Activated T-cell treated with anti-CD3 and anti-CD28 coated beads, Interleukin-2, amount 50 U/mL, for 4 hours (primary cell): ENCODE measurements at regions not wholly inside any gene's neighbourhood (a gene's known extent, or its start where the extent isn't known, plus 50 kb on each side); places are given as distances from the start of the nearest gene placed in this dataset.
"Not testable (repeated sequence)": the region's sequence is repeated elsewhere in the genome, so short reads cannot be mapped to it uniquely, and the experiment has no call there.

Experiments used
- ATAC-seq, 2 donors: fragments of 200-7000 bp; cut with Tn5 transposase; one replicate each; pipeline ENCODE4 v1.10.0; 2021
- DNase-seq: peaks from one replicate; pipeline ENCODE4 v3.0.0-alpha.2; 2020
- H3K27me3 Mint-ChIP-seq: one replicate; pipeline ENCODE4 v1.8.0; 2021; ENCODE audit warnings: low read depth, mixed read lengths
- H3K36me3 Mint-ChIP-seq: one replicate; pipeline ENCODE4 v1.8.0; 2022; ENCODE audit warnings: mixed read lengths; ENCODE audit not compliant: insufficient read depth
- H3K4me1 Mint-ChIP-seq: one replicate; pipeline ENCODE4 v1.8.0; 2021; ENCODE audit warnings: low read depth, mixed read lengths
- H3K4me3 Mint-ChIP-seq: one replicate; pipeline ENCODE4 v1.8.0; 2021; ENCODE audit warnings: mild to moderate bottlenecking, moderate library complexity, mixed read lengths
- H3K9me3 Mint-ChIP-seq: one replicate; pipeline ENCODE4 v1.8.0; 2021; ENCODE audit warnings: mixed read lengths

GRCh38 chr13:103935117-103935516, 868.9 kb upstream of the SLC10A2 start:
- H3K9me3 Mint-ChIP-seq = peaks cover 11% of the 10 kb centered on the region
- H3K4me1 Mint-ChIP-seq = no peaks in the 10 kb centered on the region
- H3K36me3 Mint-ChIP-seq = no peaks in the 10 kb centered on the region
- ATAC-seq (no peak), DNase-seq (no peak)
- no peak overlapping the region for H3K4me3 Mint-ChIP-seq
- no peaks in the 10 kb centered on the region for H3K27me3 Mint-ChIP-seq

- H3K27me3 Mint-ChIP-seq = no peaks in the 10 kb centered on the region
- no peaks in the 10 kb centered on the region for H3K36me3 Mint-ChIP-seq
- no peaks in the 10 kb centered on the region for H3K4me1 Mint-ChIP-seq
- no peak for ATAC-seq
- H3K9me3 Mint-ChIP-seq = peaks cover 11% of the 10 kb centered on the region
- no peak overlapping the region for H3K4me3 Mint-ChIP-seq
- no peak for DNase-seq
Measured at GRCh38 chr13:103931885-103932284, 865.7 kb upstream of the SLC10A2 start.

- Mint-ChIP-seq H3K27me3 (no peaks in the 10 kb centered on the region), H3K9me3 (peaks cover 11% of the 10 kb centered on the region), H3K4me3 (no peak overlapping the region), H3K4me1 (no peaks in the 10 kb centered on the region), H3K36me3 (no peaks in the 10 kb centered on the region)
- ATAC-seq (no peak), DNase-seq (no peak)
Measured at GRCh38 chr13:103931331-103931845, 865.2 kb upstream of the SLC10A2 start.

GRCh38 chr13:103926118-103926517, 859.9 kb upstream of the SLC10A2 start:
- peaks cover 11% of the 10 kb centered on the region for H3K9me3 Mint-ChIP-seq
- no peaks in the 10 kb centered on the region for H3K27me3 Mint-ChIP-seq
- no peak overlapping the region for H3K4me3 Mint-ChIP-seq
- H3K36me3 Mint-ChIP-seq = no peaks in the 10 kb centered on the region
- no peaks in the 10 kb centered on the region for H3K4me1 Mint-ChIP-seq
- ATAC-seq (no peak), DNase-seq (no peak)

- Mint-ChIP-seq H3K9me3 (no peaks in the 10 kb centered on the region), H3K27me3 (no peaks in the 10 kb centered on the region), H3K4me3 (no peak overlapping the region), H3K36me3 (no peaks in the 10 kb centered on the region), H3K4me1 (no peaks in the 10 kb centered on the region)
- no peak for ATAC-seq
- DNase-seq = no peak
Measured at GRCh38 chr13:103908911-103909310, 842.7 kb upstream of the SLC10A2 start.

DNA sequence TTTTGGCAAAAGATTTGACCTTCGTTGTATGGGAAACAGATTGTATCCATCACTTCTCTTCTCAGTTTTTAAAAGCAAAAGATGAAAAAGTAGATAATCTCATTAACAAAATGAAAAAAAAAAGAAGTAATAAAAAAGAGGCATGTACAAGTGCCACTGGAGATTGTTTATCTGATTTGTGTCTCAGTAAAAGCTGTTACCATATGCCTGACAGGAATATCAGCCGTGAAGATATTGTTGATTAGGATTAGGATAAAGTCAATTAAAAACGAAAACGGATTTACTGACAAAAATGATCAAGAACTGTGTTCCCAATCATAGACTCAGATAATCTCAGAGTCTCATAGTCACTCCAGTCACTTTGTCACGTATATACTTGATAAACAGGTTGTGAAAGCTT, 842.1 kb upstream of the SLC10A2 start:
- Mint-ChIP-seq H3K9me3 (no peaks in the 10 kb centered on the region), H3K4me3 (no peak overlapping the region), H3K36me3 (no peaks in the 10 kb centered on the region), H3K27me3 (no peaks in the 10 kb centered on the region), H3K4me1 (no peaks in the 10 kb centered on the region)
- ATAC-seq (no peak), DNase-seq (no peak)

GRCh38 chr13:103903790-103904189, 837.6 kb upstream of the SLC10A2 start:
- H3K4me3 Mint-ChIP-seq = no peak overlapping the region
- no peaks in the 10 kb centered on the region for H3K4me1 Mint-ChIP-seq
- peaks cover 3% of the 10 kb centered on the region for H3K9me3 Mint-ChIP-seq
- H3K27me3 Mint-ChIP-seq = no peaks in the 10 kb centered on the region
- no peaks in the 10 kb centered on the region for H3K36me3 Mint-ChIP-seq
- no peak for ATAC-seq
- DNase-seq = no peak

DNA sequence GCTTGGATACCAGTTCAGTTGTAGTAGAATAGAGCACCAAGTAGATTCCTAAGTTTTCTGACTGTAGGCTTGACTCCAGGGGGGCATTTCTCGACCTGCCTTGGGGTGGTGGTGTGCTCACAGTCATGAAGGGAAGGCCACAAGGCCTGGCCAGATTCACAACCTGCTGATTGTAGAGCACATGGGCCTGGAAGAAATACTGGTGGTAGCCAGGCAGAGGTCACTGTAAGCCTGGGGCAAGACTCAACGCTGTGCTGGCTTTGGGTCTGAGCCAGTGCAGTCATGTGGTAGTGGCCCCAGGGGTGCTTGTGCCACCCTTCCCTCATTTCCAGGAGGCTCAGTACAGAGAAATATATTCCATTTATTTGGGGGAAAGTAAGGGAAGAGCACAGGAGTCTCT, 832.3 kb upstream of the SLC10A2 start:
- Mint-ChIP-seq H3K36me3 (no peaks in the 10 kb centered on the region), H3K9me3 (peaks cover 3% of the 10 kb centered on the region), H3K4me3 (no peak overlapping the region), H3K4me1 (no peaks in the 10 kb centered on the region), H3K27me3 (no peaks in the 10 kb centered on the region)
- no peak for ATAC-seq
- DNase-seq = no peak

- Mint-ChIP-seq H3K4me3 (no peak overlapping the region), H3K36me3 (no peaks in the 10 kb centered on the region), H3K9me3 (peaks cover 3% of the 10 kb centered on the region), H3K27me3 (no peaks in the 10 kb centered on the region), H3K4me1 (no peaks in the 10 kb centered on the region)
- DNase-seq (no peak), ATAC-seq (no peak)
Measured at GRCh38 chr13:103895835-103896531, 829.8 kb upstream of the SLC10A2 start.

DNA sequence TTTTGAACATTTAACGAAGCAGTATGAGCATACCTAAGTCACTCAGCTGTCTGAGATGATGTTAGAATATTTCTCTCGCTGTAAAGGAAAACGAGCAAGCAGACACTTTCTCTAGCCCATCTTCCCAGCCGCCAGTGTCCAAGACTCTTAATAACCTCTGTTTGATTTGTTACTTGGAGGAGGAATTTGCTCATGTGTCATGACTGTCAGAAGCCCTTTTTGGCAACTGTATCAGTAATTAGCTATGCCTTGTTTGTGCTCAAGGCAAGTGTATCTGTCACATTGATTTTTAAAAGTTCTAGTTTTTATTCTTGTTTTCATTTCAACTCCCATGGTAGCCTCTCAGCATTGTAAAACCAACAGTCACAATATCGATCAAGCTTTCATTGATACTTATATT, 828.4 kb upstream of the SLC10A2 start:
- peaks cover 3% of the 10 kb centered on the region for H3K9me3 Mint-ChIP-seq
- no peaks in the 10 kb centered on the region for H3K27me3 Mint-ChIP-seq
- H3K4me1 Mint-ChIP-seq = no peaks in the 10 kb centered on the region
- no peak for ATAC-seq
- H3K4me3 Mint-ChIP-seq = no peak overlapping the region
- H3K36me3 Mint-ChIP-seq = no peaks in the 10 kb centered on the region
- no peak for DNase-seq

DNA sequence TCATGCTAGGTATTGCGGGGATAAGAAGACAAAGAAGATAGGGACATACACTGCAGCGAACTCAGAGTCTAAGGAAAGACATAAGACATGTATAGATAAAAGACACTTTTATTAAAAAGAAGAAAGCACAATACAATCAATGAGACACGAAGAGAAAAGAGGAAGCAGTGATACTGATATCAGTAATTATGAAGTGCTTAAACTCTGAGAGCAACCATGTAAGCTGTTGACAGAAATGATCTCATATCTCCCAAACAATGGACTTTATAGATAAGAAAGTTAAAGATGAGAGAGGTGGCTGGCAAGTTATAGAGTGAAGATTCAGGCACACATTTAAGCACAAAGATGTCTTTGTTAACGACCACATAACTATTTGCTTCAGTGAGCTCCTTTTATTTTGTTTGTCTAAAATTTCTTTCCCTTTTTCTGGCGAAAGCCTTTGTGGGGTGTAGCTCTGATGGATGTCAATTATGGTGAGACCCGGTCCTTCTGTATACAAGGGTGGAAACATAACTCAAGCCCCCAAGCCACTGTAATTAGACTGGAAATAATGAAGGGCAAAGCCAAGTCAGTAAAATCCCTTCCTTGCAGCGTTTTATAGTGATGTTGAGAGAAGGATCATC, 818.0 kb upstream of the SLC10A2 start:
- Mint-ChIP-seq H3K9me3 (peaks cover 7% of the 10 kb centered on the region), H3K27me3 (no peaks in the 10 kb centered on the region)
- DNase-seq = no peak

GRCh38 chr13:103883698-103884097, 817.5 kb upstream of the SLC10A2 start:
- DNase-seq = no peak

More for the DNA sequence above, 818.0 kb upstream of the SLC10A2 start:
- no peaks in the 10 kb centered on the region for H3K36me3 Mint-ChIP-seq
- ATAC-seq = no peak
- H3K4me1 Mint-ChIP-seq = no peaks in the 10 kb centered on the region
- no peak overlapping the region for H3K4me3 Mint-ChIP-seq

DNA sequence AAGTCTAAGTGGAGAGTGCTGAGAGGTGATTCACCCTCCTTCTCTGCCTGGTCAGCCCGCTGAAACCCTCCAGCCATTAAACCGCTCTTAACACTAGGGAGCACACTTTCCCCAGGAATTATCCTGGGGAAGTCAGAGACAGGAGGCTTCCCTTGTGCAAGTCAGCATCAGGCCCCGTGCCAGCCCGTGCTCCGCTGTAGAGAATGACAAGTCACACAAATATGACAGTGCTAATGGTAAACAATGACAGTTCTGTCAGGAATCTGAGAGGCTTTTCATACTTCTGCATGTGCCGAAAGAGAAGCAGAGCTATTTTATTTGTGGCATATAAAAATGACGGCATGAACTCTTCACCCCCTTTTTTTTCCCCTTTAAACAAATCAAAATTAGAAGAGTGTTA, 816.9 kb upstream of the SLC10A2 start:
- DNase-seq (no peak), ATAC-seq (no peak)
- Mint-ChIP-seq H3K4me3 (no peak overlapping the region), H3K27me3 (no peaks in the 10 kb centered on the region), H3K4me1 (no peaks in the 10 kb centered on the region), H3K9me3 (peaks cover 7% of the 10 kb centered on the region), H3K36me3 (no peaks in the 10 kb centered on the region)

More at GRCh38 chr13:103883698-103884097, 817.5 kb upstream of the SLC10A2 start:
- Mint-ChIP-seq H3K36me3 (no peaks in the 10 kb centered on the region), H3K4me3 (no peak overlapping the region), H3K4me1 (no peaks in the 10 kb centered on the region), H3K9me3 (peaks cover 7% of the 10 kb centered on the region), H3K27me3 (no peaks in the 10 kb centered on the region)
- no peak for ATAC-seq

DNA sequence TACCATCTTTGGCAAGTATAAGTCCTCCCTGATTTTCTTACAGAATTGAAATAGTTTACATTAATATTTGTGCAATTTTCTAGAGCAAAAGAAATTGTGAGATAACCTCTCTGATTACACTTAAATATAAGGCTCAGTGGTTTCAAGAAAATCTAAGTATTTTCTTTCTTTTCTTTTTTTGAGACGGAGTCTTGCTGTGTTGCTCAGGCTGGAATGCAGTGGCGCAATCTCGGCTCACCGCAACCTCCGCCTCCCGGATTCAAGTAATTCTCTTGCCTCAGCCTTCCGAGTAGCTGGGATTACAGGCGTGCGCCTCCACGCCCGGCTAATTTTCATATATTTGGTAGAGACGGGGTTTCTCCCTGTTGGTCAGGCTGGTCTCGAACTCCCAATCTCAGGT, 813.9 kb upstream of the SLC10A2 start:
- not testable (repeated sequence) for ATAC-seq, H3K4me3 Mint-ChIP-seq, H3K4me1 Mint-ChIP-seq, H3K27me3 Mint-ChIP-seq, H3K9me3 Mint-ChIP-seq, H3K36me3 Mint-ChIP-seq, DNase-seq

- H3K4me1 Mint-ChIP-seq = no peaks in the 10 kb centered on the region
- no peak for DNase-seq
- no peak overlapping the region for H3K4me3 Mint-ChIP-seq
- H3K36me3 Mint-ChIP-seq = no peaks in the 10 kb centered on the region
- ATAC-seq = no peak
- no peaks in the 10 kb centered on the region for H3K27me3 Mint-ChIP-seq
- H3K9me3 Mint-ChIP-seq = peaks cover 3% of the 10 kb centered on the region
Measured at GRCh38 chr13:103878891-103879605, 812.8 kb upstream of the SLC10A2 start.
